SK-N-SH treated with all-trans-retinoic acid at 6 μM for 48 hours (cell line): ENCODE measurements at regions not wholly inside any gene's neighbourhood (a gene's known extent, or its start where the extent isn't known, plus 50 kb on each side); places are given as distances from the start of the nearest gene placed in this dataset.

Source experiments
- ATAC-seq: fragments of 200-7000 bp; cut with Tn5 transposase; 3 replicates; pipeline ENCODE4 v1.9.1; 2020; ENCODE audit warnings: mild to moderate bottlenecking, moderate library complexity
- ARNTL ChIP-seq: fragments of 450-650 bp; formaldehyde crosslinking; IDR thresholded peaks from 2 replicates; pipeline ENCODE4 v1.5.0; 2020; ENCODE audit warnings: low read depth, mild to moderate bottlenecking, moderate library complexity, borderline replicate concordance
- BACH2 ChIP-seq: fragments of 250-450 bp; sonication (Bioruptor Pico); IDR thresholded peaks from 2 replicates; pipeline ENCODE4 v1.9.0; 2021; ENCODE audit warnings: mild to moderate bottlenecking, borderline replicate concordance
- CREB5 ChIP-seq: fragments of 250-450 bp; sonication (Bioruptor Pico); IDR thresholded peaks from 2 replicates; pipeline ENCODE4 v1.5.1; 2020; ENCODE audit warnings: low read depth, mild to moderate bottlenecking, moderate library complexity
- CSDC2 ChIP-seq: fragments of 250-450 bp; sonication (Bioruptor Pico); IDR thresholded peaks from 2 replicates; pipeline ENCODE4 v1.5.0; 2020; ENCODE audit warnings: mild to moderate bottlenecking, moderate library complexity
- CSRNP3 ChIP-seq: fragments of 250-450 bp; sonication (Bioruptor Pico); IDR thresholded peaks from 2 replicates; pipeline ENCODE4 v1.5.1; 2021; ENCODE audit warnings: mild to moderate bottlenecking, moderate library complexity
- ESRRG ChIP-seq: fragments of 250-450 bp; sonication (Bioruptor Pico); IDR thresholded peaks from 2 replicates; pipeline ENCODE4 v1.6.1; 2021; ENCODE audit warnings: mild to moderate bottlenecking
- GLIS3 ChIP-seq: fragments of 250-450 bp; sonication (Bioruptor Pico); IDR thresholded peaks from 2 replicates; pipeline ENCODE4 v1.5.0; 2020; ENCODE audit warnings: mild to moderate bottlenecking, moderate library complexity
- ISL1 ChIP-seq: fragments of 250-450 bp; sonication (Bioruptor Pico); IDR thresholded peaks from 2 replicates; pipeline ENCODE4 v2.1.2; 2022; ENCODE audit warnings: mild to moderate bottlenecking, moderate library complexity
- OSR1 ChIP-seq: fragments of 250-450 bp; sonication (Bioruptor Pico); IDR thresholded peaks from 2 replicates; pipeline ENCODE4 v1.8.0; 2022; ENCODE audit warnings: moderate library complexity, mild to moderate bottlenecking, inconsistent platforms
- PATZ1 ChIP-seq: fragments of 250-450 bp; sonication (Bioruptor Pico); IDR thresholded peaks from 2 replicates; pipeline ENCODE4 v1.8.0; 2020; ENCODE audit warnings: mild to moderate bottlenecking, moderate library complexity, borderline replicate concordance
- POU6F1 ChIP-seq: fragments of 250-450 bp; sonication (Bioruptor Pico); IDR thresholded peaks from 2 replicates; pipeline ENCODE4 v1.8.0; 2021; ENCODE audit warnings: low read depth, mild to moderate bottlenecking, moderate library complexity, borderline replicate concordance
- PPARA ChIP-seq: fragments of 250-450 bp; sonication (Bioruptor Pico); IDR thresholded peaks from 2 replicates; pipeline ENCODE4 v1.5.0; 2020; ENCODE audit warnings: mild to moderate bottlenecking, borderline replicate concordance
- RARB ChIP-seq: fragments of 250-450 bp; sonication (Bioruptor Pico); IDR thresholded peaks from 2 replicates; pipeline ENCODE4 v1.8.0; 2021; ENCODE audit warnings: mild to moderate bottlenecking, moderate library complexity
- SNAI2 ChIP-seq: fragments of 250-450 bp; sonication (Bioruptor Pico); IDR thresholded peaks from 2 replicates; pipeline ENCODE4 v1.5.0; 2020; ENCODE audit warnings: mild to moderate bottlenecking, moderate library complexity
- TCF4 ChIP-seq: fragments of 250-450 bp; sonication (Bioruptor Pico); IDR thresholded peaks from 2 replicates; pipeline ENCODE4 v1.8.0; 2021; ENCODE audit warnings: mild to moderate bottlenecking, moderate library complexity, borderline replicate concordance
- TSHZ2 ChIP-seq: fragments of 250-450 bp; sonication (Bioruptor Pico); IDR thresholded peaks from 2 replicates; pipeline ENCODE4 v1.5.0; 2020; ENCODE audit warnings: mild to moderate bottlenecking, moderate library complexity
- ZC3H10 ChIP-seq: fragments of 250-450 bp; sonication (Bioruptor Pico); IDR thresholded peaks from 2 replicates; pipeline ENCODE4 v1.5.1; 2021; ENCODE audit warnings: mild to moderate bottlenecking, moderate library complexity
- ZFP3 ChIP-seq: fragments of 250-450 bp; sonication (Bioruptor Pico); IDR thresholded peaks from 2 replicates; pipeline ENCODE4 v1.5.0; 2020; ENCODE audit warnings: mild to moderate bottlenecking, moderate library complexity
- ZFP30 ChIP-seq: fragments of 450-650 bp; formaldehyde crosslinking; IDR thresholded peaks from 2 replicates; pipeline ENCODE4 v1.5.0; 2022; ENCODE audit warnings: mild to moderate bottlenecking, moderate library complexity
- ZNF565 ChIP-seq: fragments of 450-650 bp; formaldehyde crosslinking; conservative IDR thresholded peaks from 2 replicates; pipeline ENCODE4 v1.5.0; 2020; ENCODE audit warnings: low read depth, mild to moderate bottlenecking, moderate library complexity
- ZNF70 ChIP-seq: fragments of 450-650 bp; formaldehyde crosslinking; IDR thresholded peaks from 2 replicates; pipeline ENCODE4 v1.5.0; 2020; ENCODE audit warnings: mild to moderate bottlenecking, moderate library complexity
- ZNF8 ChIP-seq: fragments of 450-650 bp; formaldehyde crosslinking; IDR thresholded peaks from 2 replicates; pipeline ENCODE4 v1.5.0; 2020; ENCODE audit warnings: mild to moderate bottlenecking, moderate library complexity

GRCh38 chr4:77398256-77398655 is 207.4 kb upstream of the CXCL13 start:
- ATAC-seq, result no peak
- TF ChIP-seq ARNTL (CRISPR knock-in tag) (no peak), CREB5 (CRISPR knock-in tag) (no peak), ZC3H10 (no peak), ZFP30 (CRISPR knock-in tag) (no peak)

GRCh38 chr4:77399831-77400230 is 205.8 kb upstream of the CXCL13 start:
- no peak for TF ChIP-seq ZC3H10
- no peak for TF ChIP-seq PATZ1 (CRISPR knock-in tag)
- no peak for TF ChIP-seq CREB5 (CRISPR knock-in tag)
- no peak for TF ChIP-seq POU6F1
- TF ChIP-seq ZNF70 (CRISPR knock-in tag), result no peak
- no peak for TF ChIP-seq ZFP3 (CRISPR knock-in tag)
- TF ChIP-seq CSDC2 (CRISPR knock-in tag), result no peak
- no peak for TF ChIP-seq ZNF8 (CRISPR knock-in tag)
- TF ChIP-seq CSRNP3 (CRISPR knock-in tag), result no peak
- no peak for TF ChIP-seq ISL1
- no peak for TF ChIP-seq RARB
- no peak for TF ChIP-seq ARNTL (CRISPR knock-in tag)
- no peak for TF ChIP-seq SNAI2 (CRISPR knock-in tag)
- no peak for TF ChIP-seq ESRRG (CRISPR knock-in tag)
- TF ChIP-seq OSR1 (CRISPR knock-in tag), result no peak
- TF ChIP-seq ZNF565 (CRISPR knock-in tag), result no peak
- TF ChIP-seq PPARA (CRISPR knock-in tag), result no peak
- TF ChIP-seq TCF4 (CRISPR knock-in tag), result no peak
- no peak for ATAC-seq

GRCh38 chr4:77413766-77414165 is 191.9 kb upstream of the CXCL13 start:
- no peak for ATAC-seq
- no peak for TF ChIP-seq ZFP3 (CRISPR knock-in tag)
- no peak for TF ChIP-seq GLIS3 (CRISPR knock-in tag)
- no peak for TF ChIP-seq CSRNP3 (CRISPR knock-in tag)
- no peak for TF ChIP-seq CSDC2 (CRISPR knock-in tag)
- no peak for TF ChIP-seq POU6F1
- no peak for TF ChIP-seq CREB5 (CRISPR knock-in tag)
- TF ChIP-seq ESRRG (CRISPR knock-in tag), result no peak
- no peak for TF ChIP-seq BACH2 (CRISPR knock-in tag)
- no peak for TF ChIP-seq TSHZ2 (CRISPR knock-in tag)
- TF ChIP-seq OSR1 (CRISPR knock-in tag), result no peak
- TF ChIP-seq ZNF8 (CRISPR knock-in tag), result no peak
- no peak for TF ChIP-seq ZC3H10
- no peak for TF ChIP-seq ZNF565 (CRISPR knock-in tag)
- no peak for TF ChIP-seq RARB
- TF ChIP-seq ZNF70 (CRISPR knock-in tag), result no peak
- TF ChIP-seq ZFP30 (CRISPR knock-in tag), result no peak
